ENCODE measurements at regions not wholly inside any gene's neighbourhood (a gene's known extent, or its start where the extent isn't known, plus 50 kb on each side); places are given as distances from the start of the nearest gene placed in this dataset.
A peak's percentile ranks its signal among the peaks of the same experiment; 100 is the strongest.
"Not testable (repeated sequence)": the region's sequence is repeated elsewhere in the genome, so short reads cannot be mapped to it uniquely, and the experiment has no call there.

GRCh38 chr18:1018181-1018681 lies 113.6 kb downstream of the ADCYAP1 start:
- no peak for TF ChIP-seq CTCF (IDR thresholded peaks at IDR 0.05; ENCODE audit: insufficient read depth, low read depth, low read length)
- no peaks in the 10 kb centered on the region for H3K36me3 ChIP-seq (ENCODE audit: control insufficient read depth, insufficient read depth, low read length)
- H3K4me3 ChIP-seq (ENCODE audit: low read depth, low read length): no peak overlapping the region
- DNase-seq (ENCODE audit: low read depth): peak; percentile 56
- ChIA-PET CTCF (no interaction called here), POLR2A (no interaction called here)
- H3K27me3 ChIP-seq (ENCODE audit: control insufficient read depth, insufficient read depth, low read length): no peaks in the 10 kb centered on the region

- DNase-seq (ENCODE audit: low read depth): no peak
- Histone ChIP-seq H3K36me3 (ENCODE audit: control insufficient read depth, insufficient read depth, low read length) (no peaks in the 10 kb centered on the region), H3K27me3 (ENCODE audit: control insufficient read depth, insufficient read depth, low read length) (no peaks in the 10 kb centered on the region), H3K4me3 (ENCODE audit: low read depth, low read length) (no peak overlapping the region)
- no peak for TF ChIP-seq CTCF (IDR thresholded peaks at IDR 0.05; ENCODE audit: insufficient read depth, low read depth, low read length)
- ChIA-PET POLR2A (no interaction called here), CTCF (no interaction called here)
Observed at GRCh38 chr18:1019191-1019590, 114.5 kb downstream of the ADCYAP1 start.

GRCh38 chr18:1020731-1021344 lies 116.2 kb downstream of the ADCYAP1 start:
- H3K36me3 ChIP-seq (ENCODE audit: control insufficient read depth, insufficient read depth, low read length): no peaks in the 10 kb centered on the region
- no peak overlapping the region for H3K4me3 ChIP-seq (ENCODE audit: low read depth, low read length)
- no peak for TF ChIP-seq CTCF (IDR thresholded peaks at IDR 0.05; ENCODE audit: insufficient read depth, low read depth, low read length)
- H3K27me3 ChIP-seq (ENCODE audit: control insufficient read depth, insufficient read depth, low read length): no peaks in the 10 kb centered on the region
- CTCF ChIA-PET: no interaction called here
- POLR2A ChIA-PET: no interaction called here
- no peak for DNase-seq (ENCODE audit: low read depth)

GRCh38 chr18:1026930-1027329 lies 122.3 kb downstream of the ADCYAP1 start:
- H3K27me3 ChIP-seq (ENCODE audit: control insufficient read depth, insufficient read depth, low read length): no peaks in the 10 kb centered on the region
- DNase-seq (ENCODE audit: low read depth): no peak
- H3K4me3 ChIP-seq (ENCODE audit: low read depth, low read length): no peak overlapping the region
- no peaks in the 10 kb centered on the region for H3K36me3 ChIP-seq (ENCODE audit: control insufficient read depth, insufficient read depth, low read length)
- TF ChIP-seq CTCF (IDR thresholded peaks at IDR 0.05; ENCODE audit: insufficient read depth, low read depth, low read length): no peak
- ChIA-PET POLR2A (no interaction called here), CTCF (interaction anchor here (0.6 kb wide), 1 partner anchor 140 kb away, joined by 3 read pairs; no protein-coding TSS in a partner anchor)

- POLR2A ChIA-PET; H3K4me3 ChIP-seq (ENCODE audit: low read depth, low read length); H3K36me3 ChIP-seq (ENCODE audit: control insufficient read depth, insufficient read depth, low read length); CTCF ChIA-PET; DNase-seq (ENCODE audit: low read depth); H3K27me3 ChIP-seq (ENCODE audit: control insufficient read depth, insufficient read depth, low read length): not testable (repeated sequence)
Observed at GRCh38 chr18:1033092-1033491, 128.4 kb downstream of the ADCYAP1 start.

- POLR2A ChIA-PET: no interaction called here
- CTCF ChIA-PET: no interaction called here
- TF ChIP-seq CTCF (IDR thresholded peaks at IDR 0.05; ENCODE audit: insufficient read depth, low read depth, low read length): no peak
- no peak overlapping the region for H3K4me3 ChIP-seq (ENCODE audit: low read depth, low read length)
- H3K27me3 ChIP-seq (ENCODE audit: control insufficient read depth, insufficient read depth, low read length): no peaks in the 10 kb centered on the region
- DNase-seq (ENCODE audit: low read depth): no peak
- H3K36me3 ChIP-seq (ENCODE audit: control insufficient read depth, insufficient read depth, low read length): no peaks in the 10 kb centered on the region
Observed at GRCh38 chr18:1034971-1035370, 130.3 kb downstream of the ADCYAP1 start.

Data from BJ (cell line).